Astrocyte (in vitro differentiated cells and primary cell): ENCODE measurements at regions not wholly inside any gene's neighbourhood (a gene's known extent, or its start where the extent isn't known, plus 50 kb on each side); places are given as distances from the start of the nearest gene placed in this dataset.
A peak's percentile ranks its signal among the peaks of the same experiment; 100 is the strongest.

ENCODE experiments used
- DNase-seq: peaks from one replicate; pipeline ENCODE4 v3.0.0-alpha.2; 2010; ENCODE audit warnings: low read depth
- FAIRE-seq: peaks from 2 replicates; lab custom pipeline; 2011; peaks lifted over from hg19 to GRCh38; lab: Jason Lieb, UNC
- H2AFZ ChIP-seq: 2 replicates; pipeline ENCODE4 v1.6.0; 2012; ENCODE audit warnings: low read depth, low read length, inconsistent platforms
- H3K27ac ChIP-seq: 2 replicates; pipeline ENCODE4 v1.5.1; 2011; ENCODE audit warnings: low read depth, low read length, inconsistent platforms
- H3K27me3 ChIP-seq: 2 replicates; pipeline ENCODE4 v1.6.0; 2011; ENCODE audit warnings: low read length, inconsistent platforms; ENCODE audit not compliant: insufficient read depth
- H3K36me3 ChIP-seq: 2 replicates; pipeline ENCODE4 v1.5.1; 2011; ENCODE audit warnings: low read length, inconsistent platforms; ENCODE audit not compliant: insufficient read depth
- H3K4me1 ChIP-seq: 2 replicates; pipeline ENCODE4 v1.5.1; 2011; ENCODE audit warnings: low read length, inconsistent platforms; ENCODE audit not compliant: insufficient read depth
- H3K4me2 ChIP-seq: 2 replicates; pipeline ENCODE4 v1.6.0; 2012; ENCODE audit warnings: low read length, inconsistent platforms
- H3K4me3 ChIP-seq: 2 replicates; pipeline ENCODE4 v1.5.1; 2011; ENCODE audit warnings: low read depth, mild to moderate bottlenecking, low read length, inconsistent platforms; ENCODE audit not compliant: insufficient read depth
- H3K79me2 ChIP-seq: 2 replicates; pipeline ENCODE4 v1.6.0; 2012; ENCODE audit warnings: mild to moderate bottlenecking, low read length, inconsistent platforms; ENCODE audit not compliant: insufficient read depth
- H3K9ac ChIP-seq: 2 replicates; pipeline ENCODE4 v1.6.0; 2012; ENCODE audit warnings: mild to moderate bottlenecking, low read length, inconsistent platforms
- H3K9me3 ChIP-seq: 2 replicates; pipeline ENCODE4 v1.5.1; 2012; ENCODE audit warnings: low read depth, mild to moderate bottlenecking, low read length, inconsistent platforms; ENCODE audit not compliant: insufficient read depth
- H4K20me1 ChIP-seq: 2 replicates; pipeline ENCODE4 v1.6.0; 2012; ENCODE audit warnings: low read length, inconsistent platforms; ENCODE audit not compliant: insufficient read depth
- H3K27ac Mint-ChIP-seq: one replicate; pipeline ENCODE4 v1.8.0; 2021; ENCODE audit warnings: mild to moderate bottlenecking, mixed read lengths; ENCODE audit not compliant: unreplicated experiment
- H3K27me3 Mint-ChIP-seq: one replicate; pipeline ENCODE4 v1.8.0; 2021; ENCODE audit warnings: low read depth, mixed read lengths; ENCODE audit not compliant: unreplicated experiment
- H3K36me3 Mint-ChIP-seq: one replicate; pipeline ENCODE4 v1.8.0; 2021; ENCODE audit warnings: low read depth, mixed read lengths; ENCODE audit not compliant: unreplicated experiment
- H3K4me1 Mint-ChIP-seq: one replicate; pipeline ENCODE4 v1.8.0; 2021; ENCODE audit warnings: low read depth, mixed read lengths; ENCODE audit not compliant: unreplicated experiment
- H3K4me3 Mint-ChIP-seq: one replicate; pipeline ENCODE4 v1.8.0; 2021; ENCODE audit warnings: mild to moderate bottlenecking, moderate library complexity, mixed read lengths; ENCODE audit not compliant: unreplicated experiment
- H3K9me3 Mint-ChIP-seq: one replicate; pipeline ENCODE4 v1.8.0; 2021; ENCODE audit warnings: mild to moderate bottlenecking, mixed read lengths; ENCODE audit not compliant: unreplicated experiment
- CTCF ChIP-seq: IDR thresholded peaks from 2 replicates; pipeline ENCODE4 v1.5.1; 2011; ENCODE audit warnings: low read depth, mild to moderate bottlenecking, inconsistent platforms, low read length, moderate library complexity; ENCODE audit not compliant: insufficient read depth
- EZH2 ChIP-seq: IDR thresholded peaks from 2 replicates; pipeline ENCODE4 v1.6.1; 2012; ENCODE audit warnings: mild to moderate bottlenecking, low read length, inconsistent platforms; ENCODE audit not compliant: insufficient read depth

DNA sequence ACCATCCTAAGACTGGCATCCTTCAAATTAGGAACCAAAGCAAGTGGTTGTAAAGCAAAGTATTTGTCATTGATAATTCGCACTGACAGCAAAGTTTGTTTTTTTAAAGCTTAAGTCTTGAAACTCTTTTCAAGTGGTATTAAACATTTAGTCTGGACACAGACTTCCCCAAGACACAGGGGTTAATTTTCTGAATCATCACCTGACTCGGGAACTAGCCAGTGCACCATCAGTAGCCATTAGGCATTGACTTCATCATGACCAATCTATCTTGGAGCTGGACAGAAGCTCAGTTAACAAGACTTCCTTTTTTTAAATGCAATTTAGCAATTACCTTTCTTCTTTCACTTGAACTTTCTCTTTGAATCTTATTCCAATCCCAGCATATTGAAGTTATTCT is 210.6 kb downstream of the ZNF365 start:
- peaks cover 73% of the 10 kb centered on the region for H3K4me1 Mint-ChIP-seq

GRCh38 chr10:62585211-62585775 is 211.1 kb downstream of the ZNF365 start:
- H3K4me3 ChIP-seq = no peak overlapping the region
- TF ChIP-seq CTCF (no peak), EZH2 (no peak)
- H3K9me3 Mint-ChIP-seq = peaks cover 9% of the 10 kb centered on the region
- no peak overlapping the region for H2AFZ ChIP-seq
- no peaks in the 10 kb centered on the region for H3K27me3 Mint-ChIP-seq
- FAIRE-seq (peak; percentile 70), DNase-seq (peak; percentile 16)
- no peaks in the 10 kb centered on the region for H3K9me3 ChIP-seq
- H3K4me2 ChIP-seq = peak overlapping the region; percentile 21
- no peak overlapping the region for H3K9ac ChIP-seq
- H3K36me3 ChIP-seq = no peaks in the 10 kb centered on the region
- H4K20me1 ChIP-seq = no peaks in the 10 kb centered on the region
- H3K4me1 Mint-ChIP-seq = peaks cover 68% of the 10 kb centered on the region
- H3K4me3 Mint-ChIP-seq = peak overlapping the region; percentile 6
- H3K36me3 Mint-ChIP-seq = peaks cover 1% of the 10 kb centered on the region
- H3K79me2 ChIP-seq = no peaks in the 10 kb centered on the region
- H3K27me3 ChIP-seq = no peaks in the 10 kb centered on the region
- H3K27ac ChIP-seq = peak overlapping the region; percentile 64
- peak overlapping the region; percentile 99 for H3K27ac Mint-ChIP-seq
- H3K4me1 ChIP-seq = peaks cover 38% of the 10 kb centered on the region

More for the DNA sequence above, 210.6 kb downstream of the ZNF365 start:
- DNase-seq = peak; percentile 83
- Histone ChIP-seq H3K4me2 (peak overlapping the region; percentile 21), H3K4me3 (no peak overlapping the region), H3K4me1 (peaks cover 38% of the 10 kb centered on the region), H4K20me1 (no peaks in the 10 kb centered on the region), H3K9ac (peak overlapping the region; percentile 17), H3K27me3 (no peaks in the 10 kb centered on the region), H3K79me2 (no peaks in the 10 kb centered on the region), H2AFZ (no peak overlapping the region), H3K9me3 (no peaks in the 10 kb centered on the region), H3K36me3 (no peaks in the 10 kb centered on the region), H3K27ac (peak overlapping the region; percentile 64)
- no peak overlapping the region for H3K4me3 Mint-ChIP-seq
- H3K27ac Mint-ChIP-seq = peak overlapping the region; percentile 99
- FAIRE-seq = no peak
- H3K9me3 Mint-ChIP-seq = peaks cover 9% of the 10 kb centered on the region
- no peaks in the 10 kb centered on the region for H3K27me3 Mint-ChIP-seq
- peaks cover 1% of the 10 kb centered on the region for H3K36me3 Mint-ChIP-seq
- TF ChIP-seq EZH2 (no peak), CTCF (no peak)

GRCh38 chr10:62587011-62587410 is 212.8 kb downstream of the ZNF365 start:
- Mint-ChIP-seq H3K4me3 (no peak overlapping the region), H3K27me3 (no peaks in the 10 kb centered on the region), H3K27ac (peak overlapping the region; percentile 69), H3K36me3 (peaks cover 1% of the 10 kb centered on the region), H3K9me3 (peaks cover 10% of the 10 kb centered on the region), H3K4me1 (peaks cover 67% of the 10 kb centered on the region)
- FAIRE-seq = no peak
- no peaks in the 10 kb centered on the region for H4K20me1 ChIP-seq
- H3K27me3 ChIP-seq = no peaks in the 10 kb centered on the region
- H3K79me2 ChIP-seq = no peaks in the 10 kb centered on the region
- no peak overlapping the region for H2AFZ ChIP-seq
- H3K9ac ChIP-seq = no peak overlapping the region
- no peak overlapping the region for H3K4me2 ChIP-seq
- H3K4me1 ChIP-seq = peaks cover 32% of the 10 kb centered on the region
- H3K27ac ChIP-seq = no peak overlapping the region
- peak; percentile 34 for DNase-seq
- H3K9me3 ChIP-seq = no peaks in the 10 kb centered on the region
- TF ChIP-seq EZH2 = no peak
- no peak for TF ChIP-seq CTCF
- H3K4me3 ChIP-seq = no peak overlapping the region
- H3K36me3 ChIP-seq = no peaks in the 10 kb centered on the region
